ENCODE measurements at regions not wholly inside any gene's neighbourhood (a gene's known extent, or its start where the extent isn't known, plus 50 kb on each side); places are given as distances from the start of the nearest gene placed in this dataset.
A peak's percentile ranks its signal among the peaks of the same experiment; 100 is the strongest.

DNA sequence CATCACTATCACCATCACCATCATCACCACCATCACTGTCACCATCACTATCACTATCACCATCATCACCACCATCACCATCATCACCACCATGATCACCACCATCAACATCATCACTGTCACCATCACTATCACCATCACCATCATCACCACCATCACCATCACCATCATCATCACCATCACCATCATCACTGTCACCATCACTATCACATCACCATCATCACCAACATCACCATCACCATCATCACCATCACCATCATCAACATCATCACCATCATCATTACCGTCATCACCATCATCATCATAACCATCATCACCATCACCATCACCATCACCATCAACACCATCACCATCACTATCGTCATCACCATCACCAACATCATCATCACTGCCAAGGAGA is 273.8 kb downstream of the FOXL1 start:
- H3K27me3 ChIP-seq (ENCODE audit: control insufficient read depth, insufficient read depth, low read length) = peaks cover 5% of the 10 kb centered on the region
- no peak overlapping the region for H3K4me2 ChIP-seq (ENCODE audit: extremely low read depth, insufficient read depth, low read length)
- H4K20me1 ChIP-seq (ENCODE audit: control insufficient read depth, extremely low read depth, insufficient read depth, low read length) = no peaks in the 10 kb centered on the region
- peaks cover 2% of the 10 kb centered on the region for H3K4me1 ChIP-seq (ENCODE audit: control insufficient read depth, extremely low read depth, insufficient read depth, low read length)
- H3K36me3 ChIP-seq (ENCODE audit: control insufficient read depth, insufficient read depth, low read length) = no peaks in the 10 kb centered on the region
- H2AFZ ChIP-seq (ENCODE audit: low read length) = no peak overlapping the region
- TF ChIP-seq, protein P1, sequence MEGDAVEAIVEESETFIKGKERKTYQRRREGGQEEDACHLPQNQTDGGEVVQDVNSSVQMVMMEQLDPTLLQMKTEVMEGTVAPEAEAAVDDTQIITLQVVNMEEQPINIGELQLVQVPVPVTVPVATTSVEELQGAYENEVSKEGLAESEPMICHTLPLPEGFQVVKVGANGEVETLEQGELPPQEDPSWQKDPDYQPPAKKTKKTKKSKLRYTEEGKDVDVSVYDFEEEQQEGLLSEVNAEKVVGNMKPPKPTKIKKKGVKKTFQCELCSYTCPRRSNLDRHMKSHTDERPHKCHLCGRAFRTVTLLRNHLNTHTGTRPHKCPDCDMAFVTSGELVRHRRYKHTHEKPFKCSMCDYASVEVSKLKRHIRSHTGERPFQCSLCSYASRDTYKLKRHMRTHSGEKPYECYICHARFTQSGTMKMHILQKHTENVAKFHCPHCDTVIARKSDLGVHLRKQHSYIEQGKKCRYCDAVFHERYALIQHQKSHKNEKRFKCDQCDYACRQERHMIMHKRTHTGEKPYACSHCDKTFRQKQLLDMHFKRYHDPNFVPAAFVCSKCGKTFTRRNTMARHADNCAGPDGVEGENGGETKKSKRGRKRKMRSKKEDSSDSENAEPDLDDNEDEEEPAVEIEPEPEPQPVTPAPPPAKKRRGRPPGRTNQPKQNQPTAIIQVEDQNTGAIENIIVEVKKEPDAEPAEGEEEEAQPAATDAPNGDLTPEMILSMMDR (conservative IDR thresholded peaks at IDR 0.05 in 1 of 2, IDR thresholded peaks at IDR 0.05 in 1 of 2; ENCODE audit: low read depth in 1 of 2, low read length in 2 of 2) = no peak
- no peak for TF ChIP-seq EZH2 (IDR thresholded peaks at IDR 0.05; ENCODE audit: low read length, missing control alignments)
- no peak overlapping the region for H3K9ac ChIP-seq (ENCODE audit: insufficient read depth, low read length)
- no peak overlapping the region for H3K4me3 ChIP-seq (replicated peaks in 1 of 4; ENCODE audit: control extremely low read depth in 1 of 4, insufficient read depth in 1 of 4, low read depth in 3 of 4, low read length in 4 of 4)
- H3K79me2 ChIP-seq (ENCODE audit: control insufficient read depth, insufficient read depth, low read length) = no peaks in the 10 kb centered on the region
- DNase-seq (ENCODE audit: low read depth in 2 of 2) = no peak
- H3K9me3 ChIP-seq (ENCODE audit: control insufficient read depth, insufficient read depth, low read depth, low read length) = no peaks in the 10 kb centered on the region
- H3K27ac ChIP-seq (ENCODE audit: insufficient read depth, low read length) = no peak overlapping the region

DNA sequence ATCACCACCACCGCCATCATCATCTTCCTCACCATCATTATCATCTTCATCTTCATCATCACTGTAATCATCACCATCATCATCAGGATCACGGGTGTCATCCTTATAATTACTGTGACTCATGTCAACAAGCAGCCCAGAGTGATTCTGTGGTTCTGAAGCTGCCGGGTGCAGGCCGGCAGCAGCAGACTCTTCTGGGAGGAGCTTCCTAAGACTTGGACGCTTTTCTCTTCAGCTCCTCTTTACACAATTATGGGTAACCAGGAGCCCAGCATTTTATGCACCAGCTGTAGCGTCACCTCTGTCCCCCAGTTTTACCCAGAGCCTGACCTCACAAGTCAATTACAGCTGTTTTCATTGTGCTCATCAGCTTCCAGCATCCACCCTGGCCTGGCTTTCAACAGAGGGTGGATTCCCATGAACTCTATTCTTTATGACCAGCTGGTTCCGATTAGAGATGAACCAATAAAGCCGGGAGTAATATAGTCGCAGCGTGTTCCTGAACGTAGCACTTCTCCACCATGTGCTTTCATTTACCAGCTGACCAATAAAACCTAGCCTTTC is 275.8 kb downstream of the FOXL1 start:
- Histone ChIP-seq H2AFZ (ENCODE audit: low read length) (no peak overlapping the region), H3K4me2 (ENCODE audit: extremely low read depth, insufficient read depth, low read length) (no peak overlapping the region), H3K4me1 (ENCODE audit: control insufficient read depth, extremely low read depth, insufficient read depth, low read length) (peaks cover 2% of the 10 kb centered on the region), H3K79me2 (ENCODE audit: control insufficient read depth, insufficient read depth, low read length) (no peaks in the 10 kb centered on the region), H3K9me3 (ENCODE audit: control insufficient read depth, insufficient read depth, low read depth, low read length) (no peaks in the 10 kb centered on the region), H3K4me3 (replicated peaks in 1 of 4; ENCODE audit: control extremely low read depth in 1 of 4, insufficient read depth in 1 of 4, low read depth in 3 of 4, low read length in 4 of 4) (no peak overlapping the region), H4K20me1 (ENCODE audit: control insufficient read depth, extremely low read depth, insufficient read depth, low read length) (no peaks in the 10 kb centered on the region), H3K27ac (ENCODE audit: insufficient read depth, low read length) (no peak overlapping the region), H3K36me3 (ENCODE audit: control insufficient read depth, insufficient read depth, low read length) (no peaks in the 10 kb centered on the region), H3K27me3 (ENCODE audit: control insufficient read depth, insufficient read depth, low read length) (no peaks in the 10 kb centered on the region), H3K9ac (ENCODE audit: insufficient read depth, low read length) (no peak overlapping the region)
- peak; percentile 56 to 89 for DNase-seq (ENCODE audit: low read depth in 2 of 2)
- TF ChIP-seq, protein P1 (conservative IDR thresholded peaks at IDR 0.05 in 1 of 2, IDR thresholded peaks at IDR 0.05 in 1 of 2; ENCODE audit: low read depth in 1 of 2, low read length in 2 of 2) = no peak
- TF ChIP-seq EZH2 (IDR thresholded peaks at IDR 0.05; ENCODE audit: low read length, missing control alignments) = no peak

DNA sequence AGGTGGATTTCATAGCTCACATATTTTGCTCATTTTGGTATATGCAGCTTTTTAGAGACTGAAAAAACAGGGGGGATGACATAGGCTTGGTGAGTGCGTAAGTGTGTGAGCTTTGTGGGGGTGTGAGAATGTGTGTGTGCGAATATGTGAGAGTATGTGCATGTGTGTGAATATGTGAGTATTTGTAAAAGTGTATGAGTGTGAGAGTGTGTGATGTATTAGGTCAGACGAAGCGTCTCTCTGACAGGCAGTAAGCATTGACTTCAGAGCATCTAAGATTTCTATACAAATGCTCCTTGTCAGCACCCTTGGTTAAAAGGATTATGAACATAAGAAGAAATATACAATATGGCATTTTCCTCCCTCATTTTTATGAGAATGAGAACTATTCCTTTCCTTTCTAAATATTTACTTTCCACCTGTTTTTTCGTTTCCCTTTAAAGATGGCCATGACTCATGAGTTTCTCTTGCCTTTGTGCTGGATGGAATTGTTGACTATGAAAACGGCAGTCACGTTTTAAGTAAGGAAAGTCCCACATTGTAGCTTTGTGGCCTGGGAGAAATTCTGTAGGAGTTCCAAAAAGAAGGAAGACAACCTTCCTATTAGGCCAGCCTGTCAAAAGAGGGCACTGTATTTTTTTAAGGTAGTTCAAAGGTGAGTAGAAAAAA is 276.4 kb downstream of the FOXL1 start:
- H4K20me1 ChIP-seq (ENCODE audit: control insufficient read depth, extremely low read depth, insufficient read depth, low read length) = no peaks in the 10 kb centered on the region
- H3K4me1 ChIP-seq (ENCODE audit: control insufficient read depth, extremely low read depth, insufficient read depth, low read length) = peaks cover 2% of the 10 kb centered on the region
- TF ChIP-seq, protein P1 (conservative IDR thresholded peaks at IDR 0.05 in 1 of 2, IDR thresholded peaks at IDR 0.05 in 1 of 2; ENCODE audit: low read depth in 1 of 2, low read length in 2 of 2) = no peak
- no peak for TF ChIP-seq EZH2 (IDR thresholded peaks at IDR 0.05; ENCODE audit: low read length, missing control alignments)
- H3K27ac ChIP-seq (ENCODE audit: insufficient read depth, low read length) = no peak overlapping the region
- H3K27me3 ChIP-seq (ENCODE audit: control insufficient read depth, insufficient read depth, low read length) = no peaks in the 10 kb centered on the region
- H3K4me2 ChIP-seq (ENCODE audit: extremely low read depth, insufficient read depth, low read length) = no peak overlapping the region
- DNase-seq (ENCODE audit: low read depth in 2 of 2) = peak; percentile 32 to 44
- no peak overlapping the region for H3K9ac ChIP-seq (ENCODE audit: insufficient read depth, low read length)
- no peak overlapping the region for H3K4me3 ChIP-seq (replicated peaks in 1 of 4; ENCODE audit: control extremely low read depth in 1 of 4, insufficient read depth in 1 of 4, low read depth in 3 of 4, low read length in 4 of 4)
- no peaks in the 10 kb centered on the region for H3K79me2 ChIP-seq (ENCODE audit: control insufficient read depth, insufficient read depth, low read length)
- H3K36me3 ChIP-seq (ENCODE audit: control insufficient read depth, insufficient read depth, low read length) = no peaks in the 10 kb centered on the region
- no peak overlapping the region for H2AFZ ChIP-seq (ENCODE audit: low read length)
- H3K9me3 ChIP-seq (ENCODE audit: control insufficient read depth, insufficient read depth, low read depth, low read length) = no peaks in the 10 kb centered on the region
